B cell (primary cell): ENCODE measurements at regions not wholly inside any gene's neighbourhood (a gene's known extent, or its start where the extent isn't known, plus 50 kb on each side); places are given as distances from the start of the nearest gene placed in this dataset.

Source experiments
- ATAC-seq: fragments of 200-7000 bp; cut with Tn5 transposase; one replicate; pipeline ENCODE4 v1.10.0; 2021; ENCODE audit warnings: low read depth, mild to moderate bottlenecking, moderate number of reproducible peaks, moderate library complexity
- CTCF ChIA-PET: fragments of 350-600 bp; sonication (Branson Sonifier 250); formaldehyde crosslinking; loops from one replicate; lab custom pipeline; 2021; ENCODE audit warnings: antibody characterized with exemption, inconsistent platforms; lab: Charles Lee
- POLR2A ChIA-PET: fragments of 350-600 bp; sonication (Branson Sonifier 250); formaldehyde crosslinking; loops from one replicate; lab custom pipeline; 2021; ENCODE audit warnings: antibody characterized with exemption; lab: Charles Lee
- DNase-seq: peaks from one replicate; pipeline ENCODE4 v3.0.0; 2013
- H2AFZ ChIP-seq: 2 replicates; pipeline ENCODE4 v1.6.1; 2012; ENCODE audit warnings: mild to moderate bottlenecking, low read depth, low read length; ENCODE audit not compliant: insufficient read depth, poor library complexity, severe bottlenecking
- H3K27ac ChIP-seq, 2 donors: 1 replicate in 1 of 2; 2 replicates in 1 of 2; pipeline ENCODE4 v1.5.1; 2012 to 2013; ENCODE audit warnings: low read length in 2 of 2, mild to moderate bottlenecking in 2 of 2, moderate library complexity in 1 of 2
- H3K27me3 ChIP-seq, 4 experiments: fragments of 200-600 bp in 1 of 4; sonication (generic) in 1 of 4; replicated peaks in 1 of 4; 1 replicate in 2 of 4; 2 replicates in 2 of 4; pipeline versions ENCODE4 v1.6.1 to v1.7.0; 2013 to 2016; ENCODE audit warnings: low read length in 3 of 4, mild to moderate bottlenecking in 2 of 4, mixed read lengths in 1 of 4, moderate library complexity in 1 of 4; ENCODE audit not compliant: insufficient read depth in 4 of 4, control insufficient read depth in 3 of 4; ENCODE audit errors: control extremely low read depth in 1 of 4
- H3K36me3 ChIP-seq, 2 experiments: replicated peaks in 1 of 2; 1 replicate in 1 of 2; 2 replicates in 1 of 2; pipeline versions ENCODE4 v1.6.1 to v1.7.1; 2013; ENCODE audit warnings: low read length in 1 of 2; ENCODE audit not compliant: insufficient read depth in 2 of 2, control insufficient read depth in 1 of 2; ENCODE audit errors: control extremely low read depth in 1 of 2, extremely low read depth in 1 of 2
- H3K4me1 ChIP-seq, 2 donors: fragments of 200-600 bp in 1 of 2; sonication (generic) in 1 of 2; 1 replicate in 1 of 2; 2 replicates in 1 of 2; pipeline versions ENCODE4 v1.5.1 to v1.6.1; 2013 to 2017; ENCODE audit warnings: low read length in 2 of 2; ENCODE audit not compliant: control insufficient read depth in 2 of 2, insufficient read depth in 2 of 2
- H3K4me2 ChIP-seq: replicated peaks from 2 replicates; pipeline ENCODE3; 2012; ENCODE audit warnings: mild to moderate bottlenecking, low read depth, low read length; ENCODE audit not compliant: poor library complexity, severe bottlenecking
- H3K4me3 ChIP-seq, 5 experiments: fragments of 200-600 bp in 1 of 5; sonication (generic) in 1 of 5; 1 replicate in 3 of 5; 2 replicates in 2 of 5; pipeline versions ENCODE4 v1.5.1 to v1.7.0; 2011 to 2016; ENCODE audit warnings: low read length in 4 of 5, mild to moderate bottlenecking in 4 of 5, low read depth in 2 of 5, control low read depth in 1 of 5, moderate library complexity in 1 of 5; ENCODE audit not compliant: insufficient read depth in 1 of 5; ENCODE audit errors: control extremely low read depth in 1 of 5, extremely low read depth in 1 of 5
- H3K79me2 ChIP-seq: fragments of 200-600 bp; sonication (generic); one replicate; pipeline ENCODE4 v1.6.0; 2016; ENCODE audit warnings: low read length; ENCODE audit not compliant: control insufficient read depth, insufficient read depth
- H3K9ac ChIP-seq: fragments of 200-600 bp; sonication (generic); 2 replicates; pipeline ENCODE4 v1.6.1; 2017; ENCODE audit warnings: mild to moderate bottlenecking, low read length, moderate library complexity
- H3K9me3 ChIP-seq, 3 donors: one replicate each; pipeline versions ENCODE4 v1.6.1 to v1.7.1; 2013; ENCODE audit warnings: low read length in 2 of 3; ENCODE audit not compliant: control insufficient read depth in 2 of 3, insufficient read depth in 1 of 3; ENCODE audit errors: control extremely low read depth in 1 of 3
- H4K20me1 ChIP-seq: 2 replicates; pipeline ENCODE4 v1.6.0; 2012; ENCODE audit warnings: mild to moderate bottlenecking, low read length; ENCODE audit not compliant: insufficient read depth, control insufficient read depth, poor library complexity, severe bottlenecking
- H3K27ac Mint-ChIP-seq: one replicate; pipeline ENCODE4 v1.8.0; 2021; ENCODE audit warnings: mixed read lengths
- H3K27me3 Mint-ChIP-seq: one replicate; pipeline ENCODE4 v1.8.0; 2021; ENCODE audit warnings: mixed read lengths
- H3K4me1 Mint-ChIP-seq: one replicate; pipeline ENCODE4 v1.8.0; 2021; ENCODE audit warnings: mixed read lengths
- H3K4me3 Mint-ChIP-seq: one replicate; pipeline ENCODE4 v1.8.0; 2021; ENCODE audit warnings: mixed read lengths
- H3K9me3 Mint-ChIP-seq: one replicate; pipeline ENCODE4 v1.8.0; 2022; ENCODE audit warnings: mixed read lengths; ENCODE audit not compliant: insufficient read depth
- CTCF ChIP-seq: fragments of 200-600 bp; IDR thresholded peaks from one replicate; pipeline ENCODE4 v1.8.0; 2022; ENCODE audit warnings: antibody characterized with exemption, mild to moderate bottlenecking
- EZH2 ChIP-seq: IDR thresholded peaks from 2 replicates; pipeline ENCODE4 v1.6.1; 2012; ENCODE audit warnings: borderline replicate concordance, low read depth, mild to moderate bottlenecking, moderate library complexity, low read length; ENCODE audit not compliant: insufficient read depth, poor library complexity, severe bottlenecking
- WGBS: methylation state at CpG from one replicate; pipeline ENCODE4 v1.1.5; 2013; ENCODE audit warnings: missing lambda C conversion rate; ENCODE audit not compliant: insufficient coverage; 5-methylcytosine and 5-hydroxymethylcytosine counted together
- intact Hi-C: fragments of 100-400 bp; cut with micrococcal nuclease; formaldehyde crosslinking; loops from one replicate; pipeline ENCODE4 v1.10.0; 2022

GRCh38 chr5:17801595-17801994 is 167.3 kb downstream of the TAF11L14 start:
- Histone ChIP-seq H3K27ac (no peak overlapping the region), H4K20me1 (no peaks in the 10 kb centered on the region), H3K4me2 (no peak overlapping the region), H2AFZ (no peak overlapping the region), H3K4me3 (no peak overlapping the region), H3K27me3 (no peaks in the 10 kb centered on the region), H3K4me1 (no peaks in the 10 kb centered on the region), H3K9ac (no peak overlapping the region), H3K79me2 (no peaks in the 10 kb centered on the region), H3K36me3 (no peaks in the 10 kb centered on the region), H3K9me3 (no peaks in the 10 kb centered on the region)
- POLR2A ChIA-PET: interaction anchor here (0.5 kb wide), 1 partner anchor 84 kb away, joined by 4 read pairs; no protein-coding TSS in a partner anchor
- H3K27me3 Mint-ChIP-seq: no peaks in the 10 kb centered on the region
- WGBS: no CpG with 5 or more reads among the region's 2 CpGs
- peaks cover 5% of the 10 kb centered on the region for H3K4me1 Mint-ChIP-seq
- DNase-seq: no peak
- H3K9me3 Mint-ChIP-seq: no peaks in the 10 kb centered on the region
- intact Hi-C loops: no loop called here
- no peak for ATAC-seq
- no peak overlapping the region for H3K27ac Mint-ChIP-seq
- TF ChIP-seq EZH2: no peak
- TF ChIP-seq CTCF: no peak
- CTCF ChIA-PET: no interaction called here
- H3K4me3 Mint-ChIP-seq: no peak overlapping the region

GRCh38 chr5:17802256-17802655 is 168.0 kb downstream of the TAF11L14 start:
- Mint-ChIP-seq H3K27ac (no peak overlapping the region), H3K9me3 (no peaks in the 10 kb centered on the region), H3K4me3 (no peak overlapping the region), H3K27me3 (no peaks in the 10 kb centered on the region), H3K4me1 (peaks cover 5% of the 10 kb centered on the region)
- Histone ChIP-seq H3K9me3 (no peaks in the 10 kb centered on the region), H3K27ac (no peak overlapping the region), H3K79me2 (no peaks in the 10 kb centered on the region), H3K27me3 (no peaks in the 10 kb centered on the region), H3K4me2 (no peak overlapping the region), H3K4me1 (no peaks in the 10 kb centered on the region), H3K4me3 (no peak overlapping the region), H3K9ac (no peak overlapping the region), H3K36me3 (no peaks in the 10 kb centered on the region), H4K20me1 (no peaks in the 10 kb centered on the region), H2AFZ (no peak overlapping the region)
- intact Hi-C loops: no loop called here
- no CpG with 5 or more reads among the region's 3 CpGs for WGBS
- no peak for DNase-seq
- ATAC-seq: no peak
- TF ChIP-seq CTCF (no peak), EZH2 (no peak)
- CTCF ChIA-PET: no interaction called here
- POLR2A ChIA-PET: interaction anchor here (0.5 kb wide), 1 partner anchor 84 kb away, joined by 4 read pairs; no protein-coding TSS in a partner anchor
